GM12892 (cell line): ENCODE measurements at regions not wholly inside any gene's neighbourhood (a gene's known extent, or its start where the extent isn't known, plus 50 kb on each side); places are given as distances from the start of the nearest gene placed in this dataset.

Experiments
- POLR2A ChIP-seq: IDR thresholded peaks from 2 replicates; pipeline ENCODE4 v1.6.1; 2011; ENCODE audit warnings: low read depth, low read length, control low read depth
- POLR2AphosphoS5 ChIP-seq: IDR thresholded peaks from 2 replicates; pipeline ENCODE4 v1.6.1; 2011; ENCODE audit warnings: low read depth, low read length, control low read depth

DNA sequence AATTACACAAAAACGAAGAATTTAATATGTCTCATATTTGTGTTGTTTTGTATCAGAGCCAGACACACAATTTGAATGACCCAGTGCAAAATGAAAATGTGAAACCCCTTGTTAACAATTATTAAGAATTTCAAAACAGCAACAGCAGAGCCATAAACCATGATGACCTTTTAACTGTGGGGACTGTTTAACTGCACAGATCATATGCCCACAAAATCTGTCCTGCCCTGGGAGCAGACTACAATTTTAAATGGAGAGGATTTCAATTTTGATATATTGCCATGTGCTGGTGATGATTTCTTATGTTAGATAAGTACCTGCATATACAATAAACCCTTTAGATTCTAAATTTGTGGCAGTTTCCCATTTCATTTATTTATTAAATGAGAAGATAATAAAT, 455.5 kb upstream of the MGAT4C start:
- TF ChIP-seq POLR2A (no peak), POLR2AphosphoS5 (no peak)
